Activated CD4-positive, alpha-beta T cell treated with anti-CD3 and anti-CD28 coated beads for 4 hours (primary cell): ENCODE measurements at regions not wholly inside any gene's neighbourhood (a gene's known extent, or its start where the extent isn't known, plus 50 kb on each side); places are given as distances from the start of the nearest gene placed in this dataset.
"Not testable (repeated sequence)": the region's sequence is repeated elsewhere in the genome, so short reads cannot be mapped to it uniquely, and the experiment has no call there.

Experiments
- DNase-seq, 2 donors: peaks; one replicate each; pipeline ENCODE4 v3.0.0-alpha.2; 2020

- DNase-seq: no peak
Measured at GRCh38 chr10:31124852-31125251, 93.2 kb upstream of the ZNF438 start.

- no peak for DNase-seq
Measured at GRCh38 chr10:31125789-31126188, 94.1 kb upstream of the ZNF438 start.

GRCh38 chr10:31126593-31126992 lies 94.9 kb upstream of the ZNF438 start:
- no peak for DNase-seq

GRCh38 chr10:31128536-31128935 lies 96.9 kb upstream of the ZNF438 start:
- no peak for DNase-seq

- DNase-seq: no peak
Measured at GRCh38 chr10:31129271-31129670, 97.6 kb upstream of the ZNF438 start.

- DNase-seq: no peak
Measured at GRCh38 chr10:31129880-31130405, 98.3 kb upstream of the ZNF438 start.

GRCh38 chr10:31130406-31130805 lies 98.7 kb upstream of the ZNF438 start:
- no peak for DNase-seq

- DNase-seq: no peak
Measured at GRCh38 chr10:31131251-31131650, 99.6 kb upstream of the ZNF438 start.

GRCh38 chr10:31132681-31133244 lies 101.1 kb upstream of the ZNF438 start:
- DNase-seq: no peak

- DNase-seq: no peak
Measured at GRCh38 chr10:31133251-31133791, 101.7 kb upstream of the ZNF438 start.

- peak; percentile 68 to 70 for DNase-seq
Measured at GRCh38 chr10:31133792-31134310, 102.2 kb upstream of the ZNF438 start.

GRCh38 chr10:31134311-31134952 lies 102.8 kb upstream of the ZNF438 start:
- peak; percentile 11 to 18 for DNase-seq

GRCh38 chr10:31135171-31135570 lies 103.5 kb upstream of the ZNF438 start:
- DNase-seq: no peak

GRCh38 chr10:31135791-31136190 lies 104.1 kb upstream of the ZNF438 start:
- DNase-seq: not testable (repeated sequence)

GRCh38 chr10:31136386-31136785 lies 104.7 kb upstream of the ZNF438 start:
- DNase-seq: no peak

- DNase-seq: no peak
Measured at GRCh38 chr10:31136930-31137885, 105.5 kb upstream of the ZNF438 start.

GRCh38 chr10:31138026-31138553 lies 106.4 kb upstream of the ZNF438 start:
- DNase-seq: no peak

GRCh38 chr10:31139497-31139896 lies 107.8 kb upstream of the ZNF438 start:
- DNase-seq: no peak

GRCh38 chr10:31140716-31141115 lies 109.1 kb upstream of the ZNF438 start:
- DNase-seq: no peak

GRCh38 chr10:31142026-31142425 lies 110.4 kb upstream of the ZNF438 start:
- DNase-seq: no peak

- no peak for DNase-seq
Measured at GRCh38 chr10:31143331-31143935, 111.8 kb upstream of the ZNF438 start.

- no peak for DNase-seq
Measured at GRCh38 chr10:31145986-31146385, 114.3 kb upstream of the ZNF438 start.
